ENCODE measurements at regions not wholly inside any gene's neighbourhood (a gene's known extent, or its start where the extent isn't known, plus 50 kb on each side); places are given as distances from the start of the nearest gene placed in this dataset.

GRCh38 chr4:134650461-134650860, 448.9 kb upstream of the PABPC4L start:
- TF ChIP-seq EZH2phosphoT487 (IDR thresholded peaks at IDR 0.05; ENCODE audit: insufficient read depth, low read depth) (no peak), EZH2 (IDR thresholded peaks at IDR 0.05; ENCODE audit: insufficient read depth, poor library complexity, severe bottlenecking) (no peak)

Measured in GM23248 (cell line).